Activated CD4-positive, alpha-beta T cell treated with anti-CD3 and anti-CD28 coated beads, Interleukin-2, Interleukin-4, amounts not matched to agents 100 ng/mL and 50 ng/mL, durations not matched to agents 16 hours and 8 hours (primary cell): ENCODE measurements at regions not wholly inside any gene's neighbourhood (a gene's known extent, or its start where the extent isn't known, plus 50 kb on each side); places are given as distances from the start of the nearest gene placed in this dataset.

ENCODE experiments used
- DNase-seq: peaks from one replicate; pipeline ENCODE4 v3.0.0-alpha.2; 2020; ENCODE audit warnings: low spot score

DNA sequence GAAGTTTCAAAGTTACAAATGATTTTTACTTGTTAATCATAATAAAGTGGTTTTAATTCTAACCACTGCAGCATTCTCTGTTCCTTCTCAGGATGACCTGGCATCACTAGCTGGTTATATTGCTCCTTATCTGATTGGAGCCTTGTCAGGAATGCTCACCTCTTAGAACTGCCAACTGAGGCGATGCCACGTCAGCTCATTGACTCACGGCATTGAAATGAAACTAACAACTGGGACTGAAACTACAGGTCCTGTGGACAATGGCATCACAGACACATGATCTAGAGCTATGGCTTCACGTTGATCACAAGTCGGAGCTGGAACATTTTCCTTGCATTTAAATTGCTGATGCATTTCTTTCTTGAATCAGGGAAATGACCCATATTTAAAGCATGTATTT is 54.9 kb upstream of the MAP2 start:
- DNase-seq: peak; percentile 6

DNA sequence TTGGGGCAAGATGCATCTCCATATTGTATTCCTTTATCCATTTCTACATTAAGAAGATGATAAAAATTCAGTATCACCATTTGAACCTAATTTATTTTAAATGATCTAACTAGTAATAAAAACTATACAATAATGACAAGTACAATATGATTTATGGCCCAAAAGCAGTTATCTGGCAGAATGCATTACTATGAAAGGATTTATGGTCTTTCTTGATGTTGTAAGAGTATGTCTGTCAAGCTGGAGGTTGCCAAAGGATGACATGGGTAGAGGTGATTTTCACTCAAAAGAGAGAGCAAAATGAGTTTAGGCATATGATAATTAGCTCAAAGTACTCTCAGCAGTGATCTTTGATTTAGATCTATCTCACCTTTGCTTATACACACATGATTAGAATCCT is 54.2 kb upstream of the MAP2 start:
- no peak for DNase-seq

DNA sequence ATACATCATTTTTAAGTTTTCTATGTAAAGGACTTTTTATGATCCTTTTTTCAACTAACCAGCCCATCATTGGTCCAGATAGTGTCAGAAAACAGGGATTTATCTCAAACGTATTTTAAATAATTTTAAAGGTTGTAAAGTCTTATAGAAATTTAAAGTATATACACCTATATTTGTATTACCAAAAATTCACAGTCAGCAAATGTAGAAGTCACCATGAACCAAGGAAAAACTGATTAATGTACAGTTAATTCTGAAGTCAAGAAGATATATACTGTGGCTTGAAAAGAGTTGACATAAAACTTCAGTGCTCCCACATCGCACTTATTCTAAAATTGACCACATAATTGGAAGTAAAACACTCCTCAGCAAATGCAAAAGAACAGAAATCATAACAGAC is 52.4 kb upstream of the MAP2 start:
- no peak for DNase-seq
